NCI-H345 (cell line): ENCODE measurements at regions not wholly inside any gene's neighbourhood (a gene's known extent, or its start where the extent isn't known, plus 50 kb on each side); places are given as distances from the start of the nearest gene placed in this dataset.

Experiments used
- DNase-seq: peaks from one replicate; lab custom pipeline; 2025; lab: John Stamatoyannopoulos, UW

- peak; percentile 10 for DNase-seq
Measured at GRCh38 chr2:239763433-239764097, 261.6 kb downstream of the NDUFA10 start.

- DNase-seq, result no peak
Measured at GRCh38 chr2:239762655-239763269, 262.4 kb downstream of the NDUFA10 start.

GRCh38 chr2:239762106-239762505, 263.0 kb downstream of the NDUFA10 start:
- no peak for DNase-seq

GRCh38 chr2:239760596-239760995, 264.5 kb downstream of the NDUFA10 start:
- no peak for DNase-seq

- DNase-seq, result no peak
Measured at GRCh38 chr2:239758279-239758877, 266.8 kb downstream of the NDUFA10 start.

- no peak for DNase-seq
Measured at GRCh38 chr2:239756790-239757760, 268.1 kb downstream of the NDUFA10 start.

GRCh38 chr2:239756031-239756789, 268.9 kb downstream of the NDUFA10 start:
- DNase-seq, result no peak

- DNase-seq, result peak; percentile 15
Measured at GRCh38 chr2:239753401-239753837, 271.7 kb downstream of the NDUFA10 start.

GRCh38 chr2:239752951-239753350, 272.2 kb downstream of the NDUFA10 start:
- DNase-seq, result no peak

- no peak for DNase-seq
Measured at GRCh38 chr2:239751679-239752355, 273.3 kb downstream of the NDUFA10 start.

- DNase-seq, result no peak
Measured at GRCh38 chr2:239750929-239751678, 274.0 kb downstream of the NDUFA10 start.

GRCh38 chr2:239750045-239750835, 274.9 kb downstream of the NDUFA10 start:
- DNase-seq, result no peak

- no peak for DNase-seq
Measured at GRCh38 chr2:239749272-239749873, 275.8 kb downstream of the NDUFA10 start.

- DNase-seq, result no peak
Measured at GRCh38 chr2:239748811-239749210, 276.3 kb downstream of the NDUFA10 start.

GRCh38 chr2:239747771-239748170, 277.4 kb downstream of the NDUFA10 start:
- DNase-seq, result no peak

- DNase-seq, result no peak
Measured at GRCh38 chr2:239747274-239747673, 277.9 kb downstream of the NDUFA10 start.

- no peak for DNase-seq
Measured at GRCh38 chr2:239746559-239747246, 278.4 kb downstream of the NDUFA10 start.
